SK-N-SH treated with all-trans-retinoic acid at 6 μM for 48 hours (cell line): ENCODE measurements at regions not wholly inside any gene's neighbourhood (a gene's known extent, or its start where the extent isn't known, plus 50 kb on each side); places are given as distances from the start of the nearest gene placed in this dataset.

Experiments
- ATAC-seq: fragments of 200-7000 bp; cut with Tn5 transposase; 3 replicates; pipeline ENCODE4 v1.9.1; 2020; ENCODE audit warnings: mild to moderate bottlenecking, moderate library complexity
- ARNTL ChIP-seq: fragments of 450-650 bp; formaldehyde crosslinking; IDR thresholded peaks from 2 replicates; pipeline ENCODE4 v1.5.0; 2020; ENCODE audit warnings: low read depth, mild to moderate bottlenecking, moderate library complexity, borderline replicate concordance
- BACH2 ChIP-seq: fragments of 250-450 bp; sonication (Bioruptor Pico); IDR thresholded peaks from 2 replicates; pipeline ENCODE4 v1.9.0; 2021; ENCODE audit warnings: mild to moderate bottlenecking, borderline replicate concordance
- CREB5 ChIP-seq: fragments of 250-450 bp; sonication (Bioruptor Pico); IDR thresholded peaks from 2 replicates; pipeline ENCODE4 v1.5.1; 2020; ENCODE audit warnings: low read depth, mild to moderate bottlenecking, moderate library complexity
- CSDC2 ChIP-seq: fragments of 250-450 bp; sonication (Bioruptor Pico); IDR thresholded peaks from 2 replicates; pipeline ENCODE4 v1.5.0; 2020; ENCODE audit warnings: mild to moderate bottlenecking, moderate library complexity
- CSRNP3 ChIP-seq: fragments of 250-450 bp; sonication (Bioruptor Pico); IDR thresholded peaks from 2 replicates; pipeline ENCODE4 v1.5.1; 2021; ENCODE audit warnings: mild to moderate bottlenecking, moderate library complexity
- GLIS3 ChIP-seq: fragments of 250-450 bp; sonication (Bioruptor Pico); IDR thresholded peaks from 2 replicates; pipeline ENCODE4 v1.5.0; 2020; ENCODE audit warnings: mild to moderate bottlenecking, moderate library complexity
- ISL1 ChIP-seq: fragments of 250-450 bp; sonication (Bioruptor Pico); IDR thresholded peaks from 2 replicates; pipeline ENCODE4 v2.1.2; 2022; ENCODE audit warnings: mild to moderate bottlenecking, moderate library complexity
- OSR1 ChIP-seq: fragments of 250-450 bp; sonication (Bioruptor Pico); IDR thresholded peaks from 2 replicates; pipeline ENCODE4 v1.8.0; 2022; ENCODE audit warnings: moderate library complexity, mild to moderate bottlenecking, inconsistent platforms
- PATZ1 ChIP-seq: fragments of 250-450 bp; sonication (Bioruptor Pico); IDR thresholded peaks from 2 replicates; pipeline ENCODE4 v1.8.0; 2020; ENCODE audit warnings: mild to moderate bottlenecking, moderate library complexity, borderline replicate concordance
- POU6F1 ChIP-seq: fragments of 250-450 bp; sonication (Bioruptor Pico); IDR thresholded peaks from 2 replicates; pipeline ENCODE4 v1.8.0; 2021; ENCODE audit warnings: low read depth, mild to moderate bottlenecking, moderate library complexity, borderline replicate concordance
- PPARA ChIP-seq: fragments of 250-450 bp; sonication (Bioruptor Pico); IDR thresholded peaks from 2 replicates; pipeline ENCODE4 v1.5.0; 2020; ENCODE audit warnings: mild to moderate bottlenecking, borderline replicate concordance
- SNAI2 ChIP-seq: fragments of 250-450 bp; sonication (Bioruptor Pico); IDR thresholded peaks from 2 replicates; pipeline ENCODE4 v1.5.0; 2020; ENCODE audit warnings: mild to moderate bottlenecking, moderate library complexity
- TCF4 ChIP-seq: fragments of 250-450 bp; sonication (Bioruptor Pico); IDR thresholded peaks from 2 replicates; pipeline ENCODE4 v1.8.0; 2021; ENCODE audit warnings: mild to moderate bottlenecking, moderate library complexity, borderline replicate concordance
- TSHZ2 ChIP-seq: fragments of 250-450 bp; sonication (Bioruptor Pico); IDR thresholded peaks from 2 replicates; pipeline ENCODE4 v1.5.0; 2020; ENCODE audit warnings: mild to moderate bottlenecking, moderate library complexity
- ZFP3 ChIP-seq: fragments of 250-450 bp; sonication (Bioruptor Pico); IDR thresholded peaks from 2 replicates; pipeline ENCODE4 v1.5.0; 2020; ENCODE audit warnings: mild to moderate bottlenecking, moderate library complexity
- ZNF565 ChIP-seq: fragments of 450-650 bp; formaldehyde crosslinking; conservative IDR thresholded peaks from 2 replicates; pipeline ENCODE4 v1.5.0; 2020; ENCODE audit warnings: low read depth, mild to moderate bottlenecking, moderate library complexity
- ZNF70 ChIP-seq: fragments of 450-650 bp; formaldehyde crosslinking; IDR thresholded peaks from 2 replicates; pipeline ENCODE4 v1.5.0; 2020; ENCODE audit warnings: mild to moderate bottlenecking, moderate library complexity

GRCh38 chr13:31894931-31895330, 136.6 kb upstream of the FRY start:
- no peak for ATAC-seq
- TF ChIP-seq BACH2 (CRISPR knock-in tag) (no peak), POU6F1 (CRISPR knock-in tag) (no peak), CREB5 (CRISPR knock-in tag) (no peak), PPARA (CRISPR knock-in tag) (no peak), ARNTL (CRISPR knock-in tag) (no peak), GLIS3 (CRISPR knock-in tag) (no peak), PATZ1 (CRISPR knock-in tag) (no peak), ZNF565 (no peak)

GRCh38 chr13:31895691-31896090, 135.9 kb upstream of the FRY start:
- no peak for ATAC-seq
- no peak for TF ChIP-seq ZFP3 (CRISPR knock-in tag)
- TF ChIP-seq ZNF70 (CRISPR knock-in tag): no peak
- no peak for TF ChIP-seq POU6F1 (CRISPR knock-in tag)
- no peak for TF ChIP-seq PATZ1 (CRISPR knock-in tag)
- no peak for TF ChIP-seq ISL1 (CRISPR knock-in tag)
- TF ChIP-seq CSDC2: no peak
- TF ChIP-seq TSHZ2 (CRISPR knock-in tag): no peak
- no peak for TF ChIP-seq TCF4 (CRISPR knock-in tag)
- no peak for TF ChIP-seq CSRNP3 (CRISPR knock-in tag)
- TF ChIP-seq CREB5 (CRISPR knock-in tag): no peak
- TF ChIP-seq SNAI2 (CRISPR knock-in tag): no peak
- TF ChIP-seq ZNF565: no peak
- no peak for TF ChIP-seq OSR1 (CRISPR knock-in tag)
